GM12873 (cell line): ENCODE measurements at regions not wholly inside any gene's neighbourhood (a gene's known extent, or its start where the extent isn't known, plus 50 kb on each side); places are given as distances from the start of the nearest gene placed in this dataset.

ENCODE experiments used
- CTCF ChIP-seq: IDR thresholded peaks from 2 replicates; pipeline ENCODE4 v1.5.1; 2012; ENCODE audit warnings: low read depth, mild to moderate bottlenecking, moderate library complexity, low read length, control low read depth; ENCODE audit not compliant: insufficient read depth; ENCODE audit errors: missing control alignments

DNA sequence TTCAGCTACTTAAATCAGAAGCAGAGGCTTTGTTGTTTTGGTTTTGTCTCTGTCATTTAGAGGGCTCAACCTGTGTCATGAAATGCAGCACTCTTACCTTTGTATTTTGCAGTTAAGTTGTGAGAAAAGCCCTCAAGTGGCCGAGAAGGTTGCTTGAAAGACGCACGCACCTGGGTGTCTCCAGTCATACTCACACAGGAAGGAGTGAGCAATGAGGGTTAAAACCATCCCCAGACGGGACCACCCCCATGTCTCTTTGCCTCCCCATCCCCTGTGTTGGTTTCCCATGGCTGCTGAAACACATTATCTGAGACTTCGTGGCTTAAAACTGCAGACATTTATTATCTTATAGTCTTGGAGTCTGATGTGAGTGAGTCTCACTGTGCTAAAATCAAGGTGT is 376.1 kb upstream of the CFAP20DC start:
- TF ChIP-seq CTCF, result no peak

DNA sequence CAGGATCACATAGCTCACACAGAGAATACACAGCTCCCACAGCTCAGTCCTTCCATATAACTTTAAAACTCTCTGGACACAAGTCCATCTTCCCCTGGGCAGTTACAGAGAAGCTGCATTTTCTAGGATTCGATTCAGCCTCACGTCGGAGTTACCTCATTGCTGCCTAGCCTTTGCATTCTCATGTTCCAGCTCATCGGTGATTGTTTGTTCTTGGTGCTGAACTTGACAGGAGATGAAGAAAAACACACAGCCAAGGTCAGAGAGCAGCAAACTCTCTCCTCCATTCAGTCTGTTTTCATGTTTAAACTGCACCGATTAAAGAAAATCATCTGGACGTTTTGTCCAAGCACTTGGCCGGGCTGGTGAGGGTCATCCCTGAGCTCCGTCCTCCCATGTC is 375.5 kb upstream of the CFAP20DC start:
- TF ChIP-seq CTCF, result no peak

GRCh38 chr3:59424268-59425010 is 374.6 kb upstream of the CFAP20DC start:
- TF ChIP-seq CTCF, result no peak

GRCh38 chr3:59423707-59424106 is 373.9 kb upstream of the CFAP20DC start:
- no peak for TF ChIP-seq CTCF

DNA sequence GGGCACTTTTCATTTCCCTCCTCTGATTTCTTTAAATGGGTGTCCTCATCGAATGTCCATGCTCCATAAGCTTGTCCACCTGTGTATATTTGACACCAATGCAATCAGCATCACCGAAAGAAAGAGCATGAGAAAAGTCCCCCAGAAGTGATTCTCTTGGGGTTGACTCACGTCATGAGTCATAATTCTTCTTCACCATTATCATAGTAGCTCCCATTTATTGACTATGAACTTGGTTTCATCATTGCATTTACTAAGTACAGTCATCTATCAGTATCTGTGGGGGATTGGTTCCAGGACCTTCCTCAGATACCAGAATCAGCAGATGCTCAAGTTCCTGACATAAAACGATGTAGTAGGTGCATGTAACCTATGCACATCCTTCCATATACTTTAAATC is 372.5 kb upstream of the CFAP20DC start:
- no peak for TF ChIP-seq CTCF

DNA sequence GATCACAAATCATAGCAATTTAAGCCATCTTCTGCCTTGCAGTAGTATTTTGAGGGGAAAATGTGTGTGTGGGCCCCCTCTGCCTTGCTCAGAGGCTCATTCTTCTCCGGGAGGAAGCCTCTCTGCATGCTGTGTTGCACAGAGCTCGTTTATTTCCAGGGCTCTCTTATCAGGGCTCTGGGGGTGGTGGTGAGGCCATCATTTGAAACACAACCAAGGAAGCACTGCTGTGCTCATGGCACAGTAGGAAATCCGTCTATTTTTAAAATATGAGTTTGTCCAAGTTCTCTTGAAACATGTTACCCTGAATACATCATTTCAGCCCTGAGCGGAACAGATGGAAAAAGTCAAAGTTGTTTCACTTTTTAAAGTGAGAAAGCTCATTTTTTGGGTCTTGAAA is 369.0 kb upstream of the CFAP20DC start:
- no peak for TF ChIP-seq CTCF

- no peak for TF ChIP-seq CTCF
Measured at GRCh38 chr3:59412516-59412915, 362.7 kb upstream of the CFAP20DC start.

GRCh38 chr3:59411694-59412093 is 361.9 kb upstream of the CFAP20DC start:
- TF ChIP-seq CTCF, result no peak
